Activated CD4-positive, alpha-beta T cell treated with anti-CD3 and anti-CD28 coated beads, Interleukin-2, amount 50 U/mL, for 16 hours (primary cell): ENCODE measurements at regions not wholly inside any gene's neighbourhood (a gene's known extent, or its start where the extent isn't known, plus 50 kb on each side); places are given as distances from the start of the nearest gene placed in this dataset.
"Not testable (repeated sequence)": the region's sequence is repeated elsewhere in the genome, so short reads cannot be mapped to it uniquely, and the experiment has no call there.

ENCODE experiments used
- DNase-seq: peaks from one replicate; pipeline ENCODE4 v3.0.0-alpha.2; 2020

- no peak for DNase-seq
These were observed 353.9 kb upstream of the PKN2 start for GRCh38 chr1:88330201-88330600.

GRCh38 chr1:88333086-88333695, 350.9 kb upstream of the PKN2 start:
- no peak for DNase-seq

- DNase-seq = no peak
These were observed 342.6 kb upstream of the PKN2 start for GRCh38 chr1:88341447-88341846.

- DNase-seq = not testable (repeated sequence)
These were observed 342.0 kb upstream of the PKN2 start for GRCh38 chr1:88342081-88342480.

GRCh38 chr1:88350648-88351047, 333.4 kb upstream of the PKN2 start:
- no peak for DNase-seq

GRCh38 chr1:88351960-88352359, 332.1 kb upstream of the PKN2 start:
- DNase-seq = no peak

GRCh38 chr1:88354256-88354655, 329.8 kb upstream of the PKN2 start:
- no peak for DNase-seq

GRCh38 chr1:88357729-88358128, 326.3 kb upstream of the PKN2 start:
- DNase-seq = no peak

GRCh38 chr1:88371436-88372023, 312.5 kb upstream of the PKN2 start:
- DNase-seq = no peak

GRCh38 chr1:88375977-88376376, 308.1 kb upstream of the PKN2 start:
- no peak for DNase-seq

- DNase-seq = no peak
These were observed 307.7 kb upstream of the PKN2 start for GRCh38 chr1:88376421-88376820.

GRCh38 chr1:88378560-88378959, 305.5 kb upstream of the PKN2 start:
- no peak for DNase-seq

GRCh38 chr1:88394958-88395357, 289.1 kb upstream of the PKN2 start:
- no peak for DNase-seq

- DNase-seq = no peak
These were observed 285.7 kb upstream of the PKN2 start for GRCh38 chr1:88398338-88398737.

- DNase-seq = peak; percentile 14
These were observed 284.4 kb upstream of the PKN2 start for GRCh38 chr1:88399690-88400089.

GRCh38 chr1:88401313-88401712, 282.8 kb upstream of the PKN2 start:
- peak; percentile 61 for DNase-seq

- DNase-seq = no peak
These were observed 279.5 kb upstream of the PKN2 start for GRCh38 chr1:88404582-88404981.

- no peak for DNase-seq
These were observed 276.8 kb upstream of the PKN2 start for GRCh38 chr1:88407248-88407647.

- no peak for DNase-seq
These were observed 262.1 kb upstream of the PKN2 start for GRCh38 chr1:88421997-88422396.

- no peak for DNase-seq
These were observed 250.5 kb upstream of the PKN2 start for GRCh38 chr1:88433556-88433955.

- DNase-seq = no peak
These were observed 249.2 kb upstream of the PKN2 start for GRCh38 chr1:88434836-88435235.

- DNase-seq = no peak
These were observed 243.1 kb upstream of the PKN2 start for GRCh38 chr1:88441022-88441421.

GRCh38 chr1:88451856-88452255, 232.2 kb upstream of the PKN2 start:
- DNase-seq = no peak

- DNase-seq = no peak
These were observed 230.8 kb upstream of the PKN2 start for GRCh38 chr1:88453295-88453694.

- DNase-seq = no peak
These were observed 229.3 kb upstream of the PKN2 start for GRCh38 chr1:88454781-88455180.
